Hepatocyte (in vitro differentiated cells): ENCODE measurements at regions not wholly inside any gene's neighbourhood (a gene's known extent, or its start where the extent isn't known, plus 50 kb on each side); places are given as distances from the start of the nearest gene placed in this dataset.
A peak's percentile ranks its signal among the peaks of the same experiment; 100 is the strongest.

Experiments used
- DNase-seq: peaks from one replicate; pipeline ENCODE4 v3.0.0-alpha.2; 2016; ENCODE audit warnings: low spot score
- H2AFZ ChIP-seq: fragments of 200-600 bp; sonication (generic); 2 replicates; pipeline ENCODE4 v1.6.0; 2016; ENCODE audit warnings: antibody characterized with exemption, mild to moderate bottlenecking
- H3K27ac ChIP-seq: fragments of 200-600 bp; sonication (generic); 2 replicates; pipeline ENCODE4 v1.5.1; 2016; ENCODE audit warnings: mild to moderate bottlenecking
- H3K27me3 ChIP-seq: fragments of 200-600 bp; sonication (generic); 2 replicates; pipeline ENCODE4 v1.6.1; 2016
- H3K36me3 ChIP-seq: fragments of 200-600 bp; sonication (generic); replicated peaks from 2 replicates; pipeline ENCODE4 v1.5.1; 2016; ENCODE audit warnings: low read depth; ENCODE audit not compliant: insufficient read depth
- H3K4me1 ChIP-seq: fragments of 200-600 bp; sonication (generic); 2 replicates; pipeline ENCODE4 v1.5.1; 2016; ENCODE audit warnings: mild to moderate bottlenecking, moderate library complexity; ENCODE audit not compliant: insufficient read depth
- H3K4me2 ChIP-seq: fragments of 200-600 bp; sonication (generic); 2 replicates; pipeline ENCODE4 v1.6.0; 2016
- H3K4me3 ChIP-seq: fragments of 200-600 bp; sonication (generic); 2 replicates; pipeline ENCODE4 v1.5.1; 2016; ENCODE audit warnings: mild to moderate bottlenecking
- H3K79me2 ChIP-seq: fragments of 200-600 bp; sonication (generic); 2 replicates; pipeline ENCODE4 v1.6.0; 2017; ENCODE audit warnings: mild to moderate bottlenecking
- H3K9me2 ChIP-seq: fragments of 200-600 bp; sonication (generic); replicated peaks from 2 replicates; pipeline ENCODE4 v1.6.0; 2017; ENCODE audit warnings: mild to moderate bottlenecking; ENCODE audit not compliant: insufficient read depth
- H3K9me3 ChIP-seq: fragments of 200-600 bp; sonication (generic); 2 replicates; pipeline ENCODE4 v1.5.1; 2016; ENCODE audit warnings: low read depth, mild to moderate bottlenecking
- H4K20me1 ChIP-seq: fragments of 200-600 bp; sonication (generic); 2 replicates; pipeline ENCODE4 v1.6.0; 2016; ENCODE audit warnings: mild to moderate bottlenecking; ENCODE audit not compliant: insufficient read depth, poor library complexity, severe bottlenecking
- EZH2 ChIP-seq: fragments of 200-600 bp; sonication (generic); IDR thresholded peaks from 2 replicates; pipeline ENCODE4 v1.6.1; 2016; ENCODE audit warnings: antibody characterized with exemption, mild to moderate bottlenecking, borderline replicate concordance
- EZH2phosphoT487 ChIP-seq: fragments of 200-600 bp; sonication (generic); IDR thresholded peaks from one replicate; pipeline ENCODE4 v1.6.1; 2018; ENCODE audit warnings: antibody characterized with exemption, mild to moderate bottlenecking, low read depth, moderate library complexity; ENCODE audit not compliant: unreplicated experiment, severe bottlenecking
- WGBS: methylation state at CpG from one replicate; pipeline ENCODE4 v1.1.6; 2016; ENCODE audit warnings: low lambda C conversion rate; ENCODE audit errors: missing lambda C conversion rate; 5-methylcytosine and 5-hydroxymethylcytosine counted together
- TF ChIP-seq, protein P1 (sequence below): fragments of 200-600 bp; sonication (generic); IDR thresholded peaks from 2 replicates; pipeline ENCODE4 v1.5.1; 2016; ENCODE audit warnings: antibody characterized with exemption, mild to moderate bottlenecking; ENCODE audit not compliant: poor library complexity

DNA sequence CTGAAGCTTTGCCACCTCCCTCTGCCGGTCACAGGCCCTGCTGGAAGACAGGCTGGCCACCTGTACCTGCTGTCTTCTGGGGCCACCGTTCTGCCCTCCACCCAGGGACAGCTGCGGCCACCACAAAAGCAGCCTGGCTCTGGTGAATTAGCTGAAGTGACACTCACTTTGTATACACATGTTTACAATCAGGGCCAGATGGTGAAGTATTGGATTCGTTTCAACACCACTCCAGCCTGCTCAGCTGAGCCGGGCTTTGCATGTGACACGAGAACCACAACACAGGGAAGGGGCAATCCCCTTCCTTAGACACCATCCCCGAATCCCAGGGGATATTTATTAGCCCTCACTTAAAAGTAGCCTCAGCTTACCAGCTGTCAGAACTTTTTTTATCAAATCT is 191.5 kb upstream of the RPL38 start:
- H3K79me2 ChIP-seq = no peaks in the 10 kb centered on the region
- H4K20me1 ChIP-seq = no peaks in the 10 kb centered on the region
- 43% methylated on average over 7 of the region's 7 CpGs for WGBS
- peaks cover 10% of the 10 kb centered on the region for H3K4me1 ChIP-seq
- no peaks in the 10 kb centered on the region for H3K9me3 ChIP-seq
- no peaks in the 10 kb centered on the region for H3K36me3 ChIP-seq
- H3K4me3 ChIP-seq = no peak overlapping the region
- no peaks in the 10 kb centered on the region for H3K27me3 ChIP-seq
- peak; percentile 28 for DNase-seq
- peak overlapping the region; percentile 32 for H3K4me2 ChIP-seq
- TF ChIP-seq EZH2 (no peak), EZH2phosphoT487 (no peak)
- TF ChIP-seq, protein P1, sequence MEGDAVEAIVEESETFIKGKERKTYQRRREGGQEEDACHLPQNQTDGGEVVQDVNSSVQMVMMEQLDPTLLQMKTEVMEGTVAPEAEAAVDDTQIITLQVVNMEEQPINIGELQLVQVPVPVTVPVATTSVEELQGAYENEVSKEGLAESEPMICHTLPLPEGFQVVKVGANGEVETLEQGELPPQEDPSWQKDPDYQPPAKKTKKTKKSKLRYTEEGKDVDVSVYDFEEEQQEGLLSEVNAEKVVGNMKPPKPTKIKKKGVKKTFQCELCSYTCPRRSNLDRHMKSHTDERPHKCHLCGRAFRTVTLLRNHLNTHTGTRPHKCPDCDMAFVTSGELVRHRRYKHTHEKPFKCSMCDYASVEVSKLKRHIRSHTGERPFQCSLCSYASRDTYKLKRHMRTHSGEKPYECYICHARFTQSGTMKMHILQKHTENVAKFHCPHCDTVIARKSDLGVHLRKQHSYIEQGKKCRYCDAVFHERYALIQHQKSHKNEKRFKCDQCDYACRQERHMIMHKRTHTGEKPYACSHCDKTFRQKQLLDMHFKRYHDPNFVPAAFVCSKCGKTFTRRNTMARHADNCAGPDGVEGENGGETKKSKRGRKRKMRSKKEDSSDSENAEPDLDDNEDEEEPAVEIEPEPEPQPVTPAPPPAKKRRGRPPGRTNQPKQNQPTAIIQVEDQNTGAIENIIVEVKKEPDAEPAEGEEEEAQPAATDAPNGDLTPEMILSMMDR = no peak
- H3K9me2 ChIP-seq = no peaks in the 10 kb centered on the region
- peak overlapping the region; percentile 8 for H3K27ac ChIP-seq
- H2AFZ ChIP-seq = no peak overlapping the region

GRCh38 chr17:74012465-74012864 is 191.0 kb upstream of the RPL38 start:
- no peak for DNase-seq
- no peak for TF ChIP-seq EZH2phosphoT487
- TF ChIP-seq, protein P1 = no peak
- no peak for TF ChIP-seq EZH2

DNA sequence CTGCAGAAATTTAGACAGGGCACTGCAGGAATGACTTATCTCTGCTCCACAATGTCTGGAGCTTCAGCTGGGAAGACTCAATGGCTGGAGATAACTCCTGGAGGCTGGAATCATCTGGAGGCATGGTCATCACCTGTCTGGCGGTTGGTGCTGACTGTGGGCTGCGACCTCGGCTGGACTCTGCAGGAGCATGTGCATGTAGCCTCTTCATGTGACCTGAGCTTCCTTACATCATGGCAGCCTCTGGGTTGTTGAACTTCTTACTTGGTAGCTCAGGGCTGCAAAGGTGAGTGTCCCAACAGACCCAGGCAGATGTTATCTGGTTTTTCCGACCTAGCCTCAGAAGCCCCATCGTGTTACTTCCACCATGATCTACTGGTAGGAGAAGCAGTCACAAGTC is 188.2 kb upstream of the RPL38 start:
- H3K4me3 ChIP-seq = no peak overlapping the region
- H2AFZ ChIP-seq = no peak overlapping the region
- no peaks in the 10 kb centered on the region for H4K20me1 ChIP-seq
- H3K9me3 ChIP-seq = no peaks in the 10 kb centered on the region
- no peak overlapping the region for H3K4me2 ChIP-seq
- no peaks in the 10 kb centered on the region for H3K36me3 ChIP-seq
- DNase-seq = no peak
- 85% methylated on average over 5 of the region's 5 CpGs for WGBS
- peaks cover 10% of the 10 kb centered on the region for H3K4me1 ChIP-seq
- H3K9me2 ChIP-seq = no peaks in the 10 kb centered on the region
- no peaks in the 10 kb centered on the region for H3K79me2 ChIP-seq
- no peak for TF ChIP-seq EZH2phosphoT487
- no peak for TF ChIP-seq EZH2
- TF ChIP-seq, protein P1 = no peak
- H3K27ac ChIP-seq = no peak overlapping the region
- no peaks in the 10 kb centered on the region for H3K27me3 ChIP-seq

More at GRCh38 chr17:74012465-74012864, 191.0 kb upstream of the RPL38 start:
- no peaks in the 10 kb centered on the region for H3K27me3 ChIP-seq
- no peak overlapping the region for H3K27ac ChIP-seq
- no peaks in the 10 kb centered on the region for H3K9me3 ChIP-seq
- H3K4me2 ChIP-seq = peak overlapping the region; percentile 32
- no peaks in the 10 kb centered on the region for H3K36me3 ChIP-seq
- WGBS = 40% methylated on average over 6 of the region's 6 CpGs
- H2AFZ ChIP-seq = no peak overlapping the region
- H3K4me1 ChIP-seq = peaks cover 10% of the 10 kb centered on the region
- no peaks in the 10 kb centered on the region for H3K9me2 ChIP-seq
- H3K79me2 ChIP-seq = no peaks in the 10 kb centered on the region
- H3K4me3 ChIP-seq = no peak overlapping the region
- H4K20me1 ChIP-seq = no peaks in the 10 kb centered on the region

- WGBS = 89% methylated on average over 12 of the region's 12 CpGs
- Histone ChIP-seq H3K9me3 (no peaks in the 10 kb centered on the region), H3K4me1 (peaks cover 10% of the 10 kb centered on the region), H3K4me2 (no peak overlapping the region), H3K9me2 (no peaks in the 10 kb centered on the region), H3K79me2 (no peaks in the 10 kb centered on the region), H3K4me3 (no peak overlapping the region), H3K27ac (no peak overlapping the region), H3K27me3 (no peaks in the 10 kb centered on the region), H4K20me1 (no peaks in the 10 kb centered on the region), H2AFZ (no peak overlapping the region), H3K36me3 (no peaks in the 10 kb centered on the region)
- TF ChIP-seq EZH2phosphoT487 (no peak), EZH2 (no peak)
- TF ChIP-seq, protein P1 = no peak
- DNase-seq = no peak
These were observed 187.5 kb upstream of the RPL38 start for GRCh38 chr17:74015990-74016389.
